GM23338 (cell line): ENCODE measurements at regions not wholly inside any gene's neighbourhood (a gene's known extent, or its start where the extent isn't known, plus 50 kb on each side); places are given as distances from the start of the nearest gene placed in this dataset.

ENCODE experiments used
- ATAC-seq: fragments of 200-7000 bp; cut with Tn5 transposase; 3 replicates; pipeline ENCODE4 v1.9.1; 2020
- DNase-seq: peaks from one replicate; pipeline ENCODE4 v3.0.0-alpha.2; 2015; ENCODE audit warnings: low spot score
- H2AFZ ChIP-seq: fragments of 200-600 bp; sonication (generic); 2 replicates; pipeline ENCODE4 v1.8.0; 2016; ENCODE audit warnings: antibody characterized with exemption, mild to moderate bottlenecking, moderate library complexity
- H3F3A ChIP-seq: fragments of 200-600 bp; sonication (generic); replicated peaks from 2 replicates; pipeline ENCODE4 v1.8.0; 2017; ENCODE audit warnings: antibody characterized with exemption, mixed run types, low read depth
- H3K27ac ChIP-seq: fragments of 200-600 bp; sonication (generic); 2 replicates; pipeline ENCODE4 v1.6.1; 2016; ENCODE audit warnings: low read depth
- H3K27me3 ChIP-seq: fragments of 200-600 bp; sonication (generic); 2 replicates; pipeline ENCODE4 v1.8.0; 2016; ENCODE audit warnings: mild to moderate bottlenecking, mixed run types, moderate library complexity; ENCODE audit not compliant: insufficient read depth
- H3K36me3 ChIP-seq: fragments of 200-600 bp; sonication (generic); 2 replicates; pipeline ENCODE4 v1.8.0; 2016; ENCODE audit warnings: mild to moderate bottlenecking; ENCODE audit not compliant: insufficient read depth
- H3K4me1 ChIP-seq: fragments of 200-600 bp; sonication (generic); 2 replicates; pipeline ENCODE4 v1.8.0; 2016; ENCODE audit warnings: mild to moderate bottlenecking, moderate library complexity; ENCODE audit not compliant: insufficient read depth
- H3K4me2 ChIP-seq: fragments of 200-600 bp; sonication (generic); 2 replicates; pipeline ENCODE4 v1.7.1; 2017; ENCODE audit warnings: mixed run types
- H3K4me3 ChIP-seq: fragments of 200-600 bp; sonication (generic); 2 replicates; pipeline ENCODE4 v1.6.1; 2016; ENCODE audit warnings: mixed run types
- H3K79me2 ChIP-seq: fragments of 200-600 bp; sonication (generic); replicated peaks from 2 replicates; pipeline ENCODE4 v1.8.0; 2017; ENCODE audit warnings: mild to moderate bottlenecking; ENCODE audit not compliant: insufficient read depth
- H3K9me2 ChIP-seq: fragments of 200-600 bp; sonication (generic); 2 replicates; pipeline ENCODE4 v1.8.0; 2017; ENCODE audit not compliant: insufficient read depth
- H4K20me1 ChIP-seq: fragments of 200-600 bp; sonication (generic); replicated peaks from 2 replicates; pipeline ENCODE4 v1.8.0; 2017; ENCODE audit warnings: mild to moderate bottlenecking; ENCODE audit not compliant: insufficient read depth
- H3K27ac Mint-ChIP-seq: 2 replicates; pipeline ENCODE4 v1.8.0; 2020; ENCODE audit warnings: inconsistent platforms, mild to moderate bottlenecking, moderate library complexity, mixed read lengths
- H3K27me3 Mint-ChIP-seq: 3 replicates; pipeline ENCODE4 v1.8.0; 2022; ENCODE audit warnings: low read depth, mild to moderate bottlenecking, moderate library complexity, mixed read lengths, inconsistent platforms; ENCODE audit not compliant: insufficient read depth, poor library complexity
- H3K36me3 Mint-ChIP-seq: 3 replicates; pipeline ENCODE4 v1.8.0; 2021; ENCODE audit warnings: low read depth, mild to moderate bottlenecking, inconsistent platforms, moderate library complexity, mixed read lengths
- H3K4me1 Mint-ChIP-seq: 3 replicates; pipeline ENCODE4 v1.8.0; 2020; ENCODE audit warnings: mild to moderate bottlenecking, inconsistent platforms, mixed read lengths
- H3K4me3 Mint-ChIP-seq: 3 replicates; pipeline ENCODE4 v1.8.0; 2021; ENCODE audit warnings: moderate library complexity, mild to moderate bottlenecking, inconsistent platforms, mixed read lengths
- H3K9me3 Mint-ChIP-seq: 3 replicates; pipeline ENCODE4 v1.8.0; 2020; ENCODE audit warnings: moderate library complexity, mild to moderate bottlenecking, inconsistent platforms, mixed read lengths
- CREB1 ChIP-seq: fragments of 250-450 bp; sonication (Bioruptor Pico); IDR thresholded peaks from 2 replicates; pipeline ENCODE4 v1.5.0; 2020; ENCODE audit warnings: low read depth, mild to moderate bottlenecking, moderate library complexity
- CTCF ChIP-seq, 2 experiments: fragments of 200-600 bp in 1 of 2; sonication (generic) in 1 of 2; conservative IDR thresholded peaks; 2 replicates each; pipeline versions ENCODE4 v1.5.1 to v1.6.1; 2016 to 2017; ENCODE audit warnings: antibody characterized with exemption in 2 of 2, low read depth in 2 of 2, mild to moderate bottlenecking in 2 of 2, moderate library complexity in 1 of 2
- ETS1 ChIP-seq: IDR thresholded peaks from 2 replicates; pipeline ENCODE4 v1.6.1; 2016; ENCODE audit warnings: antibody characterized with exemption
- NANOG ChIP-seq: IDR thresholded peaks from 2 replicates; pipeline ENCODE4 v1.6.1; 2016; ENCODE audit warnings: antibody characterized with exemption, borderline replicate concordance
- POLR2AphosphoS5 ChIP-seq: IDR thresholded peaks from 2 replicates; pipeline ENCODE4 v1.6.1; 2016; ENCODE audit warnings: antibody characterized with exemption, low read depth
- REST ChIP-seq: IDR thresholded peaks from one replicate; pipeline ENCODE4 v1.6.1; 2018; ENCODE audit warnings: antibody characterized with exemption; ENCODE audit not compliant: unreplicated experiment
- ZNF114 ChIP-seq: fragments of 250-450 bp; sonication (Bioruptor Pico); IDR thresholded peaks from 2 replicates; pipeline ENCODE4 v1.5.0; 2020; ENCODE audit warnings: mild to moderate bottlenecking, moderate library complexity
- ZNF331 ChIP-seq: fragments of 250-450 bp; sonication (Bioruptor Pico); IDR thresholded peaks from 2 replicates; pipeline ENCODE4 v1.5.0; 2020; ENCODE audit warnings: low read depth, mild to moderate bottlenecking, moderate library complexity
- TF ChIP-seq, protein P1 (sequence below): fragments of 250-450 bp; sonication (Bioruptor Pico); IDR thresholded peaks from 2 replicates; pipeline ENCODE4 v1.5.0; 2020; ENCODE audit warnings: mild to moderate bottlenecking, moderate library complexity

GRCh38 chr2:2570360-2570759 lies 239.3 kb upstream of the MYT1L start (continued):
- TF ChIP-seq NANOG: no peak
- TF ChIP-seq POLR2AphosphoS5: no peak
- no peak for TF ChIP-seq CTCF (conservative IDR thresholded peaks at IDR 0.05; ENCODE audit: low read depth in 2 of 2)

DNA sequence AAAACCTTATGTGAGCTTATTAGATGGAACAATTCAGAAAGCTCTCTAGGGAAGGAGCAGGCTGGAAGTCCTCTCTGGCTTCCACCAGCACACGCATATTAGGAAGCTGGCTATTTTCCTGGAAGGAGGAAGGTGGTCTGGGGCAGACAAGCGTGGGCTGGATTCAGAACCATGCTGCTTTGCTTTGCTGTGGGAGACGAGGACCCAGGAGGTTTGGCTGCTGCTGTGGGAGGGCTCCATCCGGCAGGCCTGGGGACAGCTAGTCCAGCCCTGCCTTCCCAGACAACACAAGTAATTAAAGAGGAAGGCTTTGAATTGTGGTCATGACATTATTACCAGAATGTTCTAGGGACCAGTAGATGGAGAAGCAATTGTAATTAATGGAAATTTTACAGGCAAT lies 238.8 kb upstream of the MYT1L start:
- Histone ChIP-seq H4K20me1 (no peaks in the 10 kb centered on the region), H3K36me3 (no peaks in the 10 kb centered on the region), H3K79me2 (no peaks in the 10 kb centered on the region), H3K9me2 (no peaks in the 10 kb centered on the region), H3K27ac (no peak overlapping the region), H3K4me3 (no peak overlapping the region), H3K27me3 (no peaks in the 10 kb centered on the region), H3F3A (no peaks in the 10 kb centered on the region), H3K4me1 (no peaks in the 10 kb centered on the region), H3K4me2 (no peak overlapping the region), H2AFZ (no peak overlapping the region)
- Mint-ChIP-seq H3K36me3 (no peaks in the 10 kb centered on the region), H3K27me3 (peaks cover 7% of the 10 kb centered on the region), H3K27ac (no peak overlapping the region), H3K4me1 (peaks cover 4% of the 10 kb centered on the region; the same call in 2 of the 3 replicates), H3K4me3 (no peak overlapping the region; the same call in 2 of the 3 replicates), H3K9me3 (no peaks in the 10 kb centered on the region)
- TF ChIP-seq NANOG (no peak), ETS1 (no peak), CREB1 (CRISPR knock-in tag) (no peak), POLR2AphosphoS5 (no peak), ZNF114 (CRISPR knock-in tag) (no peak), REST (no peak), ZNF331 (CRISPR knock-in tag) (no peak)
- TF ChIP-seq, protein P1, sequence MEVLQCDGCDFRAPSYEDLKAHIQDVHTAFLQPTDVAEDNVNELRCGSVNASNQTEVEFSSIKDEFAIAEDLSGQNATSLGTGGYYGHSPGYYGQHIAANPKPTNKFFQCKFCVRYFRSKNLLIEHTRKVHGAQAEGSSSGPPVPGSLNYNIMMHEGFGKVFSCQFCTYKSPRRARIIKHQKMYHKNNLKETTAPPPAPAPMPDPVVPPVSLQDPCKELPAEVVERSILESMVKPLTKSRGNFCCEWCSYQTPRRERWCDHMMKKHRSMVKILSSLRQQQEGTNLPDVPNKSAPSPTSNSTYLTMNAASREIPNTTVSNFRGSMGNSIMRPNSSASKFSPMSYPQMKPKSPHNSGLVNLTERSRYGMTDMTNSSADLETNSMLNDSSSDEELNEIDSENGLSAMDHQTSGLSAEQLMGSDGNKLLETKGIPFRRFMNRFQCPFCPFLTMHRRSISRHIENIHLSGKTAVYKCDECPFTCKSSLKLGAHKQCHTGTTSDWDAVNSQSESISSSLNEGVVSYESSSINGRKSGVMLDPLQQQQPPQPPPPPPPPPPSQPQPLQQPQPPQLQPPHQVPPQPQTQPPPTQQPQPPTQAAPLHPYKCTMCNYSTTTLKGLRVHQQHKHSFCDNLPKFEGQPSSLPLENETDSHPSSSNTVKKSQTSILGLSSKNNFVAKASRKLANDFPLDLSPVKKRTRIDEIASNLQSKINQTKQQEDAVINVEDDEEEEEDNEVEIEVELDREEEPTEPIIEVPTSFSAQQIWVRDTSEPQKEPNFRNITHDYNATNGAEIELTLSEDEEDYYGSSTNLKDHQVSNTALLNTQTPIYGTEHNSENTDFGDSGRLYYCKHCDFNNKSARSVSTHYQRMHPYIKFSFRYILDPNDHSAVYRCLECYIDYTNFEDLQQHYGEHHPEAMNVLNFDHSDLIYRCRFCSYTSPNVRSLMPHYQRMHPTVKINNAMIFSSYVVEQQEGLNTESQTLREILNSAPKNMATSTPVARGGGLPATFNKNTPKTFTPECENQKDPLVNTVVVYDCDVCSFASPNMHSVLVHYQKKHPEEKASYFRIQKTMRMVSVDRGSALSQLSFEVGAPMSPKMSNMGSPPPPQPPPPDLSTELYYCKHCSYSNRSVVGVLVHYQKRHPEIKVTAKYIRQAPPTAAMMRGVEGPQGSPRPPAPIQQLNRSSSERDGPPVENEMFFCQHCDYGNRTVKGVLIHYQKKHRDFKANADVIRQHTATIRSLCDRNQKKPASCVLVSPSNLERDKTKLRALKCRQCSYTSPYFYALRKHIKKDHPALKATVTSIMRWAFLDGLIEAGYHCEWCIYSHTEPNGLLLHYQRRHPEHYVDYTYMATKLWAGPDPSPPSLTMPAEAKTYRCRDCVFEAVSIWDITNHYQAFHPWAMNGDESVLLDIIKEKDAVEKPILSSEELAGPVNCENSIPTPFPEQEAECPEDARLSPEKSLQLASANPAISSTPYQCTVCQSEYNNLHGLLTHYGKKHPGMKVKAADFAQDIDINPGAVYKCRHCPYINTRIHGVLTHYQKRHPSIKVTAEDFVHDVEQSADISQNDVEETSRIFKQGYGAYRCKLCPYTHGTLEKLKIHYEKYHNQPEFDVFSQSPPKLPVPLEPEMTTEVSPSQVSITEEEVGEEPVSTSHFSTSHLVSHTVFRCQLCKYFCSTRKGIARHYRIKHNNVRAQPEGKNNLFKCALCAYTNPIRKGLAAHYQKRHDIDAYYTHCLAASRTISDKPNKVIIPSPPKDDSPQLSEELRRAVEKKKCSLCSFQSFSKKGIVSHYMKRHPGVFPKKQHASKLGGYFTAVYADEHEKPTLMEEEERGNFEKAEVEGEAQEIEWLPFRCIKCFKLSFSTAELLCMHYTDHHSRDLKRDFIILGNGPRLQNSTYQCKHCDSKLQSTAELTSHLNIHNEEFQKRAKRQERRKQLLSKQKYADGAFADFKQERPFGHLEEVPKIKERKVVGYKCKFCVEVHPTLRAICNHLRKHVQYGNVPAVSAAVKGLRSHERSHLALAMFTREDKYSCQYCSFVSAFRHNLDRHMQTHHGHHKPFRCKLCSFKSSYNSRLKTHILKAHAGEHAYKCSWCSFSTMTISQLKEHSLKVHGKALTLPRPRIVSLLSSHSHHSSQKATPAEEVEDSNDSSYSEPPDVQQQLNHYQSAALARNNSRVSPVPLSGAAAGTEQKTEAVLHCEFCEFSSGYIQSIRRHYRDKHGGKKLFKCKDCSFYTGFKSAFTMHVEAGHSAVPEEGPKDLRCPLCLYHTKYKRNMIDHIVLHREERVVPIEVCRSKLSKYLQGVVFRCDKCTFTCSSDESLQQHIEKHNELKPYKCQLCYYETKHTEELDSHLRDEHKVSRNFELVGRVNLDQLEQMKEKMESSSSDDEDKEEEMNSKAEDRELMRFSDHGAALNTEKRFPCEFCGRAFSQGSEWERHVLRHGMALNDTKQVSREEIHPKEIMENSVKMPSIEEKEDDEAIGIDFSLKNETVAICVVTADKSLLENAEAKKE (CRISPR knock-in tag): no peak
- DNase-seq (no peak), ATAC-seq (no peak)
